LNCAP (cell line): ENCODE measurements at regions not wholly inside any gene's neighbourhood (a gene's known extent, or its start where the extent isn't known, plus 50 kb on each side); places are given as distances from the start of the nearest gene placed in this dataset.

Experiments
- TF ChIP-seq, protein P1 (sequence below): fragments of 450-650 bp; IDR thresholded peaks from 2 replicates; pipeline ENCODE4 v1.5.1; 2017; ENCODE audit warnings: mild to moderate bottlenecking

GRCh38 chr6:114989279-114989964, 646.6 kb upstream of the HS3ST5 start:
- TF ChIP-seq, protein P1, sequence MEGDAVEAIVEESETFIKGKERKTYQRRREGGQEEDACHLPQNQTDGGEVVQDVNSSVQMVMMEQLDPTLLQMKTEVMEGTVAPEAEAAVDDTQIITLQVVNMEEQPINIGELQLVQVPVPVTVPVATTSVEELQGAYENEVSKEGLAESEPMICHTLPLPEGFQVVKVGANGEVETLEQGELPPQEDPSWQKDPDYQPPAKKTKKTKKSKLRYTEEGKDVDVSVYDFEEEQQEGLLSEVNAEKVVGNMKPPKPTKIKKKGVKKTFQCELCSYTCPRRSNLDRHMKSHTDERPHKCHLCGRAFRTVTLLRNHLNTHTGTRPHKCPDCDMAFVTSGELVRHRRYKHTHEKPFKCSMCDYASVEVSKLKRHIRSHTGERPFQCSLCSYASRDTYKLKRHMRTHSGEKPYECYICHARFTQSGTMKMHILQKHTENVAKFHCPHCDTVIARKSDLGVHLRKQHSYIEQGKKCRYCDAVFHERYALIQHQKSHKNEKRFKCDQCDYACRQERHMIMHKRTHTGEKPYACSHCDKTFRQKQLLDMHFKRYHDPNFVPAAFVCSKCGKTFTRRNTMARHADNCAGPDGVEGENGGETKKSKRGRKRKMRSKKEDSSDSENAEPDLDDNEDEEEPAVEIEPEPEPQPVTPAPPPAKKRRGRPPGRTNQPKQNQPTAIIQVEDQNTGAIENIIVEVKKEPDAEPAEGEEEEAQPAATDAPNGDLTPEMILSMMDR = no peak

GRCh38 chr6:114987281-114987680, 644.5 kb upstream of the HS3ST5 start:
- TF ChIP-seq, protein P1 = no peak

DNA sequence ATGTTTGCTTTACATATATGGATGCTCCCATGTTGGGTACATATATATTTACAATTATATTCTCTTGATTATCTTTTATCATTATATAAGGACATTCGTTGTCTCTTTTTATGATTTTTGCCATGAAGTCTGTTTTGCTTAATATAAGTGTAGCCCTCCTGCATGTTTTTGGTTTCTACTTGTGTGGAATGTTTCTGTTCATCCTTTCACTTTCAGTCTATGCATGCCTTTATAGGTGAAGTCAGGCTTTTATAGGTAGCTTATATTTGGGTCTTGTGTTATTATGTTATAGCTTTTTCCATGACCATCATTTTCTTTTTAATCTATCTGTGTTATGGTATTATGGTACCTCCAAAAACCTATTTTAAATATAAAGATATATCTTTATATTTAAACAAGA, 612.5 kb upstream of the HS3ST5 start:
- TF ChIP-seq, protein P1 = no peak

DNA sequence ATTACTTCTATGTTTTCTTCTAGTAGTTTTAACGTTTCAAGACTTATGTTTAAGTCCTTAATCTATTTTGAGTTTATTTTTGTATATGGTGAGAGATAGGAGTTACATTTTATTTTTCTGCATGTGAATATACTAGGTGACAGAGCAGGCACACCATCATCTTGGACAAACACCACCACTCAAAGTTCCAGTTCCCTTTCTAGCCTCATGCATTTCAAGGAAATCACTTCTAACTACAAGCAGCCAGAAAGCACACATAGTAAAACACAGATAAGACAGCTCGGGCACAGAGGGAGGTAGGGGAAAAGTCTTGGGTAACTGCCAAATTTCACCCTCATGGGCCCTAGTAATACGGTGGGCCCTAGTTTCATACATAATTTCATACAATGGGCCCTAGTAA, 609.4 kb upstream of the HS3ST5 start:
- TF ChIP-seq, protein P1 = no peak

DNA sequence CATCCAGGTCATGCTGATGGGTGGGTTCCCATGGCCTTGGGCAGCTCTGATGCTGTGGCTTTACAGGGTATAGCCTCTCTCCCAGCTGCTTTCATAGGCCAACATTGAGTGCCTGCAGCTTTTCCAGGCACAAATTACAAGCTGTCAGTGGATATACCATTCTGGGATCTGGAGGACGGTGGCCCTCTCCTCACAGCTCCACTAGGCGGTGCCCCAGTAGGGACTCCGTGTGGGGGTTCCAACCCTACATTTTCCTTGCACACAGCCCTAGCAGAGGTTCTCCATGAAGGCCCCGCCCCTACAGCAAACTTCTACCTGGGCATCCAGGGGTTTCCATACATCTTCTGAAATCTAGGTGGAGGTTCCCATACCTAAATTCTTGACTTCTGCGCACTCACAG, 602.6 kb upstream of the HS3ST5 start:
- TF ChIP-seq, protein P1 = no peak

- TF ChIP-seq, protein P1 = no peak
Measured at GRCh38 chr6:114941078-114941477, 598.3 kb upstream of the HS3ST5 start.

- TF ChIP-seq, protein P1 = no peak
Measured at GRCh38 chr6:114940181-114940580, 597.4 kb upstream of the HS3ST5 start.

DNA sequence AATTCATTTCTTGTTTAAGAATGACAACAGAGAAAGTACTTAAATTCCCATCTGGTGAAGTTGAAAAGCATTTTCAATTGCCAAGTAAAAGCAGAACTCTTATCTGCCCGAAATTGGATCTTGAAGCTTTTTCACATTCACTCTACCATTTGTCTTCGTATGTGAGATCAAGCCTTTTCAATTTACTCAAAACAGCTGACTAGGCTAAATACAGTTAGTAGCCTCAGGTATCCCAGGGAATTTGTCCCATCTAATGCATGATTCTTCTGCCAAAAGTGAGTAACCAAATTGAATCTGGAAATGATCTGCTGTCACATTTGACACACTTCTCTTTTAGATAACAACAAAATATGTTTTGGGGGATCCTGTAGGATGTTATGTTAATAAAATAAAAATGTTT, 596.8 kb upstream of the HS3ST5 start:
- TF ChIP-seq, protein P1 = no peak
